ENCODE measurements at regions not wholly inside any gene's neighbourhood (a gene's known extent, or its start where the extent isn't known, plus 50 kb on each side); places are given as distances from the start of the nearest gene placed in this dataset.

DNA sequence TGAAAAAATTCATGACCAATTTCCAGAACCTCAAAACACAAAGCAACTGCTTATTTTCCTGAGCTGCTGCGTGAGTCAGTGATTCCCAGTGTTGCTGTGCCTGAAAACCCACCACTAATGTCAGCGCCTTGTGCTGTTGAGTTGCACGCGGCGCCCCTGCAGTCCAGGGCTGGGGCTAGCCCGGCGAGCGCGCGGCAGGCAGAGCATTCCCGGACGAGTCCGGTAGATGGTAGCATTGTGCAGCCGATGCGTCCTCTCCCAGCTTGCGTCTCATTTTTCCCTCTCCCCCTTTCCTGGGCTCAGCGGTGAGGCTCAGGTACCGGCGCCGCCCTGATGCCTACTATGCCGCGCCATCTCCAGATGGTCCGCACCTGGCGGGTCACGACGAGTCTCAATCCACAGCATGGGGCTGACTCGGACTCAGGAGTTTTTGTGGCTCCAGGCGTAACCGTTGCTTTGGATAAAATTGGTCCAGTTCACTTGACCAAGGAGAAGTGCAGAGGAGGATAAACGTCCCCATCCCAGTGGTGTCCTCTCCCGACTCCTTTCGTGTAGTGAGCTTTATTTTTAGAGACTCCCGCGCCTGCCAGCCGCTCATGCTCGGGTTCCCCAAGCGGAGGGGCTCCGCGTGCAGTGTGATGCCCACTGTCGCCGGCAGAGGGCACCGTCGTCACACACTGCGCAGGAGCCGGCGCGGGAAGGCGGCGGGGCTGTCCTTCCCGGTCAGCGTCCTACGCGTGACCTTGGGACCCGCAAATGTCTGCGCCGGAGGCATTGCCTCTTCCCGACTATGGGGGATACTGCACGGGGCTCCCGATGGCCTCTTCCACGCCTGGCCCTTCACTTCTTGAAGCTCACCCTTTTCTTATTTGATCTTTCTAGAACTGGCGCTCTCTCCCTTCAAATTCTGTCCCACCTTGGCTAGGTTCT is 53.6 kb upstream of the IGFBP7 start (continued):
- TF ChIP-seq, protein P1, sequence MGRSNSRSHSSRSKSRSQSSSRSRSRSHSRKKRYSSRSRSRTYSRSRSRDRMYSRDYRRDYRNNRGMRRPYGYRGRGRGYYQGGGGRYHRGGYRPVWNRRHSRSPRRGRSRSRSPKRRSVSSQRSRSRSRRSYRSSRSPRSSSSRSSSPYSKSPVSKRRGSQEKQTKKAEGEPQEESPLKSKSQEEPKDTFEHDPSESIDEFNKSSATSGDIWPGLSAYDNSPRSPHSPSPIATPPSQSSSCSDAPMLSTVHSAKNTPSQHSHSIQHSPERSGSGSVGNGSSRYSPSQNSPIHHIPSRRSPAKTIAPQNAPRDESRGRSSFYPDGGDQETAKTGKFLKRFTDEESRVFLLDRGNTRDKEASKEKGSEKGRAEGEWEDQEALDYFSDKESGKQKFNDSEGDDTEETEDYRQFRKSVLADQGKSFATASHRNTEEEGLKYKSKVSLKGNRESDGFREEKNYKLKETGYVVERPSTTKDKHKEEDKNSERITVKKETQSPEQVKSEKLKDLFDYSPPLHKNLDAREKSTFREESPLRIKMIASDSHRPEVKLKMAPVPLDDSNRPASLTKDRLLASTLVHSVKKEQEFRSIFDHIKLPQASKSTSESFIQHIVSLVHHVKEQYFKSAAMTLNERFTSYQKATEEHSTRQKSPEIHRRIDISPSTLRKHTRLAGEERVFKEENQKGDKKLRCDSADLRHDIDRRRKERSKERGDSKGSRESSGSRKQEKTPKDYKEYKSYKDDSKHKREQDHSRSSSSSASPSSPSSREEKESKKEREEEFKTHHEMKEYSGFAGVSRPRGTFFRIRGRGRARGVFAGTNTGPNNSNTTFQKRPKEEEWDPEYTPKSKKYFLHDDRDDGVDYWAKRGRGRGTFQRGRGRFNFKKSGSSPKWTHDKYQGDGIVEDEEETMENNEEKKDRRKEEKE (IDR thresholded peaks at IDR 0.05), result no peak
- peak; percentile 62; the same call in 1 of the 2 replicates for TF ChIP-seq POGZ (CRISPR knock-in tag; IDR thresholded peaks at IDR 0.05)
- no peak for TF ChIP-seq CC2D1A (CRISPR knock-in tag; IDR thresholded peaks at IDR 0.05)
- TF ChIP-seq, protein P2, sequence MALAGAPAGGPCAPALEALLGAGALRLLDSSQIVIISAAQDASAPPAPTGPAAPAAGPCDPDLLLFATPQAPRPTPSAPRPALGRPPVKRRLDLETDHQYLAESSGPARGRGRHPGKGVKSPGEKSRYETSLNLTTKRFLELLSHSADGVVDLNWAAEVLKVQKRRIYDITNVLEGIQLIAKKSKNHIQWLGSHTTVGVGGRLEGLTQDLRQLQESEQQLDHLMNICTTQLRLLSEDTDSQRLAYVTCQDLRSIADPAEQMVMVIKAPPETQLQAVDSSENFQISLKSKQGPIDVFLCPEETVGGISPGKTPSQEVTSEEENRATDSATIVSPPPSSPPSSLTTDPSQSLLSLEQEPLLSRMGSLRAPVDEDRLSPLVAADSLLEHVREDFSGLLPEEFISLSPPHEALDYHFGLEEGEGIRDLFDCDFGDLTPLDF (CRISPR knock-in tag; IDR thresholded peaks at IDR 0.05), result peak; percentile 60
- no peak for TF ChIP-seq SMARCE1 (IDR thresholded peaks at IDR 0.05; ENCODE audit: borderline replicate concordance)
- TF ChIP-seq IKZF1 (IDR thresholded peaks at IDR 0.05), result no peak
- no peak for TF ChIP-seq CREM (IDR thresholded peaks at IDR 0.05)
- no peak for TF ChIP-seq CREM (CRISPR knock-in tag; IDR thresholded peaks at IDR 0.05)
- TF ChIP-seq ZNF331 (CRISPR knock-in tag; IDR thresholded peaks at IDR 0.05), result peak; percentile 43; the same call in 1 of the 2 replicates
- TF ChIP-seq, protein P3, sequence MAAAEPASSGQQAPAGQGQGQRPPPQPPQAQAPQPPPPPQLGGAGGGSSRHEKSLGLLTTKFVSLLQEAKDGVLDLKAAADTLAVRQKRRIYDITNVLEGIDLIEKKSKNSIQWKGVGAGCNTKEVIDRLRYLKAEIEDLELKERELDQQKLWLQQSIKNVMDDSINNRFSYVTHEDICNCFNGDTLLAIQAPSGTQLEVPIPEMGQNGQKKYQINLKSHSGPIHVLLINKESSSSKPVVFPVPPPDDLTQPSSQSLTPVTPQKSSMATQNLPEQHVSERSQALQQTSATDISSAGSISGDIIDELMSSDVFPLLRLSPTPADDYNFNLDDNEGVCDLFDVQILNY (CRISPR knock-in tag; conservative IDR thresholded peaks at IDR 0.05), result peak; percentile 79
- TF ChIP-seq, protein P4, sequence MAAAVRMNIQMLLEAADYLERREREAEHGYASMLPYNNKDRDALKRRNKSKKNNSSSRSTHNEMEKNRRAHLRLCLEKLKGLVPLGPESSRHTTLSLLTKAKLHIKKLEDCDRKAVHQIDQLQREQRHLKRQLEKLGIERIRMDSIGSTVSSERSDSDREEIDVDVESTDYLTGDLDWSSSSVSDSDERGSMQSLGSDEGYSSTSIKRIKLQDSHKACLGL (CRISPR knock-in tag; IDR thresholded peaks at IDR 0.05), result no peak
- peak; percentile 63; the same call in 1 of the 2 replicates for TF ChIP-seq KDM5B (CRISPR knock-in tag; IDR thresholded peaks at IDR 0.05; ENCODE audit: borderline replicate concordance)
- no peak for TF ChIP-seq ZC3H13 (CRISPR knock-in tag; IDR thresholded peaks at IDR 0.05)
- TF ChIP-seq MED1 (CRISPR knock-in tag; IDR thresholded peaks at IDR 0.05), result peak; percentile 10; the same call in 1 of the 2 replicates
- peak; percentile 67; the same call in 1 of the 2 replicates for TF ChIP-seq ZMYM4 (CRISPR knock-in tag; IDR thresholded peaks at IDR 0.05)
- TF ChIP-seq YEATS2 (CRISPR knock-in tag; IDR thresholded peaks at IDR 0.05; ENCODE audit: borderline replicate concordance), result no peak
- 0 out of 2 replicates have a peak, but pooled peaks have one; percentile 23 for TF ChIP-seq HDAC1 (CRISPR knock-in tag; IDR thresholded peaks at IDR 0.05)
- TF ChIP-seq, protein P5, sequence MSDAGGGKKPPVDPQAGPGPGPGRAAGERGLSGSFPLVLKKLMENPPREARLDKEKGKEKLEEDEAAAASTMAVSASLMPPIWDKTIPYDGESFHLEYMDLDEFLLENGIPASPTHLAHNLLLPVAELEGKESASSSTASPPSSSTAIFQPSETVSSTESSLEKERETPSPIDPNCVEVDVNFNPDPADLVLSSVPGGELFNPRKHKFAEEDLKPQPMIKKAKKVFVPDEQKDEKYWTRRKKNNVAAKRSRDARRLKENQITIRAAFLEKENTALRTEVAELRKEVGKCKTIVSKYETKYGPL (CRISPR knock-in tag; IDR thresholded peaks at IDR 0.05), result no peak
- TF ChIP-seq ZNF577 (CRISPR knock-in tag; IDR thresholded peaks at IDR 0.05; ENCODE audit: borderline replicate concordance, low read depth), result no peak
- TF ChIP-seq REPIN1 (CRISPR knock-in tag; IDR thresholded peaks at IDR 0.05; ENCODE audit: borderline replicate concordance, low read depth), result peak; percentile 73; the same call in 1 of the 2 replicates
- no peak for TF ChIP-seq THAP11 (CRISPR knock-in tag; IDR thresholded peaks at IDR 0.05)

Measured in HepG2 (cell line).